SU-DHL-6 (cell line): ENCODE measurements at regions not wholly inside any gene's neighbourhood (a gene's known extent, or its start where the extent isn't known, plus 50 kb on each side); places are given as distances from the start of the nearest gene placed in this dataset.

Experiments used
- H2AFZ ChIP-seq: fragments of 200-600 bp; sonication (generic); 2 replicates; pipeline ENCODE4 v1.6.1; 2014; ENCODE audit warnings: low read depth, mild to moderate bottlenecking, moderate library complexity, mixed read lengths, antibody characterized with exemption, low read length; ENCODE audit not compliant: severe bottlenecking
- H3F3A ChIP-seq: fragments of 200-600 bp; shearing (Covaris generic); 2 replicates; pipeline ENCODE4 v1.6.0; 2016; ENCODE audit warnings: antibody characterized with exemption, mild to moderate bottlenecking; ENCODE audit not compliant: insufficient read depth
- H3K27ac ChIP-seq: fragments of 200-600 bp; sonication (generic); 2 replicates; pipeline ENCODE4 v1.5.1; 2016; ENCODE audit warnings: low read depth, mild to moderate bottlenecking, low read length, moderate library complexity, mixed read lengths
- H3K27me3 ChIP-seq: fragments of 200-600 bp; sonication (generic), shearing (Covaris generic); 2 replicates; pipeline ENCODE4 v1.6.0; 2014; ENCODE audit warnings: mild to moderate bottlenecking, low read length
- H3K36me3 ChIP-seq: fragments of 200-600 bp; sonication (generic); 2 replicates; pipeline ENCODE4 v1.6.1; 2014; ENCODE audit warnings: mild to moderate bottlenecking, low read length, mixed read lengths
- H3K4me2 ChIP-seq: fragments of 300-600, 200-600 bp; shearing (Covaris generic), sonication (generic); 2 replicates; pipeline ENCODE4 v1.6.0; 2014; ENCODE audit warnings: low read length, low read depth, mild to moderate bottlenecking; ENCODE audit not compliant: poor library complexity, severe bottlenecking
- H3K4me3 ChIP-seq: fragments of 200-600 bp; sonication (generic); 2 replicates; pipeline ENCODE4 v1.5.1; 2014; ENCODE audit warnings: antibody characterized with exemption, low read length, mild to moderate bottlenecking, mixed read lengths; ENCODE audit not compliant: insufficient read depth, poor library complexity, severe bottlenecking
- H3K79me2 ChIP-seq: fragments of 200-600 bp; sonication (generic); 2 replicates; pipeline ENCODE4 v1.6.1; 2014; ENCODE audit warnings: mild to moderate bottlenecking, low read length, moderate library complexity; ENCODE audit not compliant: insufficient read depth
- H3K9ac ChIP-seq: fragments of 200-600 bp; sonication (generic); 2 replicates; pipeline ENCODE4 v1.7.0; 2014; ENCODE audit warnings: mild to moderate bottlenecking, low read length
- H3K9me2 ChIP-seq: fragments of 200-600 bp; sonication (generic); replicated peaks from 2 replicates; pipeline ENCODE4 v1.6.1; 2014; ENCODE audit warnings: low read length; ENCODE audit not compliant: insufficient read depth
- H3K9me3 ChIP-seq: fragments of 200-600 bp; sonication (generic); 2 replicates; pipeline ENCODE4 v1.6.1; 2014; ENCODE audit warnings: low read length, mixed read lengths; ENCODE audit not compliant: insufficient read depth
- H4K20me1 ChIP-seq: fragments of 200-600 bp; sonication (generic); 2 replicates; pipeline ENCODE4 v1.6.1; 2014; ENCODE audit warnings: low read depth, mild to moderate bottlenecking, antibody characterized with exemption, low read length, moderate library complexity, mixed read lengths
- EZH2phosphoT487 ChIP-seq: fragments of 200-600 bp; sonication (generic), shearing (Covaris generic); conservative IDR thresholded peaks from 2 replicates; pipeline ENCODE4 v1.6.1; 2018; ENCODE audit warnings: mild to moderate bottlenecking, antibody characterized with exemption, low read length, moderate library complexity, mixed read lengths
- TF ChIP-seq, protein P1 (sequence below): fragments of 200-600 bp; sonication (generic); IDR thresholded peaks from one replicate; pipeline ENCODE4 v1.5.1; 2017; ENCODE audit warnings: antibody characterized with exemption, mild to moderate bottlenecking, low read length, moderate library complexity; ENCODE audit not compliant: insufficient read depth, poor library complexity, severe bottlenecking

GRCh38 chr6:23875006-23875405 lies 251.0 kb upstream of the NRSN1 start:
- H3K79me2 ChIP-seq, result no peaks in the 10 kb centered on the region
- no peak overlapping the region for H2AFZ ChIP-seq
- H4K20me1 ChIP-seq, result no peaks in the 10 kb centered on the region
- H3K9ac ChIP-seq, result no peak overlapping the region
- H3K9me2 ChIP-seq, result no peaks in the 10 kb centered on the region
- H3K36me3 ChIP-seq, result no peaks in the 10 kb centered on the region
- no peaks in the 10 kb centered on the region for H3K27me3 ChIP-seq
- no peak overlapping the region for H3K27ac ChIP-seq
- no peaks in the 10 kb centered on the region for H3F3A ChIP-seq
- no peak overlapping the region for H3K4me3 ChIP-seq
- no peak overlapping the region for H3K4me2 ChIP-seq
- no peaks in the 10 kb centered on the region for H3K9me3 ChIP-seq
- no peak for TF ChIP-seq EZH2phosphoT487
- TF ChIP-seq, protein P1, sequence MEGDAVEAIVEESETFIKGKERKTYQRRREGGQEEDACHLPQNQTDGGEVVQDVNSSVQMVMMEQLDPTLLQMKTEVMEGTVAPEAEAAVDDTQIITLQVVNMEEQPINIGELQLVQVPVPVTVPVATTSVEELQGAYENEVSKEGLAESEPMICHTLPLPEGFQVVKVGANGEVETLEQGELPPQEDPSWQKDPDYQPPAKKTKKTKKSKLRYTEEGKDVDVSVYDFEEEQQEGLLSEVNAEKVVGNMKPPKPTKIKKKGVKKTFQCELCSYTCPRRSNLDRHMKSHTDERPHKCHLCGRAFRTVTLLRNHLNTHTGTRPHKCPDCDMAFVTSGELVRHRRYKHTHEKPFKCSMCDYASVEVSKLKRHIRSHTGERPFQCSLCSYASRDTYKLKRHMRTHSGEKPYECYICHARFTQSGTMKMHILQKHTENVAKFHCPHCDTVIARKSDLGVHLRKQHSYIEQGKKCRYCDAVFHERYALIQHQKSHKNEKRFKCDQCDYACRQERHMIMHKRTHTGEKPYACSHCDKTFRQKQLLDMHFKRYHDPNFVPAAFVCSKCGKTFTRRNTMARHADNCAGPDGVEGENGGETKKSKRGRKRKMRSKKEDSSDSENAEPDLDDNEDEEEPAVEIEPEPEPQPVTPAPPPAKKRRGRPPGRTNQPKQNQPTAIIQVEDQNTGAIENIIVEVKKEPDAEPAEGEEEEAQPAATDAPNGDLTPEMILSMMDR, result no peak

DNA sequence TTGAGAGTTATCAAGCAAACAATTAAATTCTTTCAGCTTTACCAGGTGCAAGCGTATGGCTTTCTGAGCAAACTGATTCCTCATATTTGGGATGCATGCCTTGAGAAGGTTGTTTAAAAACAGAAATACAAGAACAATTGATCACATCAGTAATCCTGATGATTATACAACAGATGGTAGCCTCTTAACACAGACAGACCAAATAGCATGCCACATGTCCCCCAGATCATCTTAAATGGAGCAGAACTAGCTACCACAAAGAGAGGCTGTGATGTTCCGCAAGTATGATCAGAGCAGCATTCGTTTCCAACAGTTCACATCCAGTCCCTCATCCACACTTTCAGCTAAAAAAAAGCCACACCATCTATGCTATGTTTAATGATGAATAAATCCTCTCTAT lies 246.2 kb upstream of the NRSN1 start:
- H3K9me2 ChIP-seq, result no peaks in the 10 kb centered on the region
- no peaks in the 10 kb centered on the region for H3K36me3 ChIP-seq
- H3K4me2 ChIP-seq, result no peak overlapping the region
- H4K20me1 ChIP-seq, result no peaks in the 10 kb centered on the region
- no peaks in the 10 kb centered on the region for H3K27me3 ChIP-seq
- no peaks in the 10 kb centered on the region for H3F3A ChIP-seq
- H3K27ac ChIP-seq, result no peak overlapping the region
- H2AFZ ChIP-seq, result no peak overlapping the region
- no peaks in the 10 kb centered on the region for H3K79me2 ChIP-seq
- H3K9me3 ChIP-seq, result no peaks in the 10 kb centered on the region
- no peak overlapping the region for H3K9ac ChIP-seq
- no peak overlapping the region for H3K4me3 ChIP-seq
- TF ChIP-seq EZH2phosphoT487, result no peak
- TF ChIP-seq, protein P1, result no peak

- no peak overlapping the region for H3K27ac ChIP-seq
- H3K27me3 ChIP-seq, result no peaks in the 10 kb centered on the region
- no peak overlapping the region for H3K9ac ChIP-seq
- no peak overlapping the region for H2AFZ ChIP-seq
- H3K4me3 ChIP-seq, result no peak overlapping the region
- no peaks in the 10 kb centered on the region for H3K36me3 ChIP-seq
- no peaks in the 10 kb centered on the region for H4K20me1 ChIP-seq
- H3F3A ChIP-seq, result no peaks in the 10 kb centered on the region
- H3K9me3 ChIP-seq, result no peaks in the 10 kb centered on the region
- H3K79me2 ChIP-seq, result no peaks in the 10 kb centered on the region
- H3K4me2 ChIP-seq, result no peak overlapping the region
- TF ChIP-seq EZH2phosphoT487, result no peak
- TF ChIP-seq, protein P1, result no peak
- H3K9me2 ChIP-seq, result no peaks in the 10 kb centered on the region
These were observed 235.3 kb upstream of the NRSN1 start for GRCh38 chr6:23890543-23891227.
